ENCODE measurements at regions not wholly inside any gene's neighbourhood (a gene's known extent, or its start where the extent isn't known, plus 50 kb on each side); places are given as distances from the start of the nearest gene placed in this dataset.

GRCh38 chr4:115418635-115419396, 305.4 kb upstream of the NDST4 start:
- no peak for DNase-seq

- peak; percentile 19 to 39 for DNase-seq
Measured at GRCh38 chr4:115396034-115396433, 282.6 kb upstream of the NDST4 start.

GRCh38 chr4:115376866-115377265, 263.4 kb upstream of the NDST4 start:
- DNase-seq = no peak

- no peak for DNase-seq
Measured at GRCh38 chr4:115374621-115375020, 261.2 kb upstream of the NDST4 start.

GRCh38 chr4:115370490-115370889, 257.1 kb upstream of the NDST4 start:
- no peak for DNase-seq

- no peak for DNase-seq
Measured at GRCh38 chr4:115370012-115370411, 256.6 kb upstream of the NDST4 start.

GRCh38 chr4:115366390-115366789, 253.0 kb upstream of the NDST4 start:
- DNase-seq = no peak

GRCh38 chr4:115365185-115365584, 251.8 kb upstream of the NDST4 start:
- no peak for DNase-seq

GRCh38 chr4:115361781-115362180, 248.4 kb upstream of the NDST4 start:
- DNase-seq = no peak

- no peak for DNase-seq
Measured at GRCh38 chr4:115360431-115360830, 247.0 kb upstream of the NDST4 start.

- no peak for DNase-seq
Measured at GRCh38 chr4:115357776-115358175, 244.4 kb upstream of the NDST4 start.

GRCh38 chr4:115356176-115356575, 242.8 kb upstream of the NDST4 start:
- DNase-seq = no peak

GRCh38 chr4:115355329-115355728, 241.9 kb upstream of the NDST4 start:
- no peak for DNase-seq

- no peak for DNase-seq
Measured at GRCh38 chr4:115353370-115353769, 239.9 kb upstream of the NDST4 start.

GRCh38 chr4:115343171-115343570, 229.8 kb upstream of the NDST4 start:
- no peak for DNase-seq

GRCh38 chr4:115334736-115335411, 221.5 kb upstream of the NDST4 start:
- DNase-seq = no peak

GRCh38 chr4:115332078-115332477, 218.7 kb upstream of the NDST4 start:
- DNase-seq = no peak

GRCh38 chr4:115331241-115331640, 217.8 kb upstream of the NDST4 start:
- DNase-seq = no peak

- DNase-seq = no peak
Measured at GRCh38 chr4:115325836-115326235, 212.4 kb upstream of the NDST4 start.

GRCh38 chr4:115323106-115323707, 209.8 kb upstream of the NDST4 start:
- DNase-seq = no peak

GRCh38 chr4:115315182-115315581, 201.8 kb upstream of the NDST4 start:
- no peak for DNase-seq

GRCh38 chr4:115310641-115311040, 197.2 kb upstream of the NDST4 start:
- no peak for DNase-seq

- DNase-seq = no peak
Measured at GRCh38 chr4:115294717-115295116, 181.3 kb upstream of the NDST4 start.

- no peak for DNase-seq
Measured at GRCh38 chr4:115293093-115293462, 179.7 kb upstream of the NDST4 start.

All from AML-193 (cell line).